ENCODE measurements at regions not wholly inside any gene's neighbourhood (a gene's known extent, or its start where the extent isn't known, plus 50 kb on each side); places are given as distances from the start of the nearest gene placed in this dataset.

DNA sequence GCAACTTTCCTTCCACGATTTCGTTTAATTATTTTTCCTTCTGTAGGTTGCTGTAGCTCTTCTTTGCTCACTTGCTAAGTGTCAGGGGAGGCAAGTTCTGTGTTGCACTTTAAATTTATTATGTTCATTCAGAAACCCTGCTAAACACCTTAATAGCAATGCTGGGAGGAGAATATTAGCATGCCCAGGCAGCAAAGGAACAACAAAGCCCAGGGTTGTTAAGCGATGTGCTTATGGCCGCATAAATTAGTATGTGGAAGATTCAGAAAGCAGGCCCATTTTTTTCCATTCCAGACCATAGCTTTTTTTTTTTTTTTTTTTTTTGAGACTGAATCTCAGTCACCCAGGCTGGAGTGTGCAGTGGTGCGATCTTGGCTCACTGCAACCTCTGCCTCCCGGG is 151.3 kb downstream of the BACH1 start:
- no peak overlapping the region for H3K4me3 ChIP-seq (ENCODE audit: low read depth, low read length)
- no peak for DNase-seq (ENCODE audit: low read depth)
- TF ChIP-seq, protein P1, sequence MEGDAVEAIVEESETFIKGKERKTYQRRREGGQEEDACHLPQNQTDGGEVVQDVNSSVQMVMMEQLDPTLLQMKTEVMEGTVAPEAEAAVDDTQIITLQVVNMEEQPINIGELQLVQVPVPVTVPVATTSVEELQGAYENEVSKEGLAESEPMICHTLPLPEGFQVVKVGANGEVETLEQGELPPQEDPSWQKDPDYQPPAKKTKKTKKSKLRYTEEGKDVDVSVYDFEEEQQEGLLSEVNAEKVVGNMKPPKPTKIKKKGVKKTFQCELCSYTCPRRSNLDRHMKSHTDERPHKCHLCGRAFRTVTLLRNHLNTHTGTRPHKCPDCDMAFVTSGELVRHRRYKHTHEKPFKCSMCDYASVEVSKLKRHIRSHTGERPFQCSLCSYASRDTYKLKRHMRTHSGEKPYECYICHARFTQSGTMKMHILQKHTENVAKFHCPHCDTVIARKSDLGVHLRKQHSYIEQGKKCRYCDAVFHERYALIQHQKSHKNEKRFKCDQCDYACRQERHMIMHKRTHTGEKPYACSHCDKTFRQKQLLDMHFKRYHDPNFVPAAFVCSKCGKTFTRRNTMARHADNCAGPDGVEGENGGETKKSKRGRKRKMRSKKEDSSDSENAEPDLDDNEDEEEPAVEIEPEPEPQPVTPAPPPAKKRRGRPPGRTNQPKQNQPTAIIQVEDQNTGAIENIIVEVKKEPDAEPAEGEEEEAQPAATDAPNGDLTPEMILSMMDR (IDR thresholded peaks at IDR 0.05; ENCODE audit: insufficient read depth, low read length), result no peak

DNA sequence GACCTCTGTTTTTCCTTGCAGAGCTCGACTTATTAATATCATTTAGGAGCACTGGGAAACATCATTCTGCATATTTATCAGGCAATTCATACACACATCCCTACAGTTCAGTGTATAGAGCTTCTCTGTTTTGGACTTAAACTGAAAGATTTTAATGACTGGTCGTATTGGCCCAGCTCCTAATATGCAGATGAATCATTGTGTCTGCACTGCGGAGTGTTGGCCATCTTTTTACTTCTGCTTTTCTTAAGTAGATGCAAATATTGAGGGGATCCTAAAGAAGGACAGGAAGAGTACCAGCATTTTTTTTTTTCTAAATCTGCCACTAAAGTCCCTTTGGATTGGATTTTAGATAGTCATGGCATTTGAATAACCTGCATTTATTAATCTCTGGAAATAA is 154.8 kb downstream of the BACH1 start:
- TF ChIP-seq, protein P1 (IDR thresholded peaks at IDR 0.05; ENCODE audit: insufficient read depth, low read length), result no peak
- H3K4me3 ChIP-seq (ENCODE audit: low read depth, low read length), result no peak overlapping the region
- DNase-seq (ENCODE audit: low read depth), result no peak

DNA sequence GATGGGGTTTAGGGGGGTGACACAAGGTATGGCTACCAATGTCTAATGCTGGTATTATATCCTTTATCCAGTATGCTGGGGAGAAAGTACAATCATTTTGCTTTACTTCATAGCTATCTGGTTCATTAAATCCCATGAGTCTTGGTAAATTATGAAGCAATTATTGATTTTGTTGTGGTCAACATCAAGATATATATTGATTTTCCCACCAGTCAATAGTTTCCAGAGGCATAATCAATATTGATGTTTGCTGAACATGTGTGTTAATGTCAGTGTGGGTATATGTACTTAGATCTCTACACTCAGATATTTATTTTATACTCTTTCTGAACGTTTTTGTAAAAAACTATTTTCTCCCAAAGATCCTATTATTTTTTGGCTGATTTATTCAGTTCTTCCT is 155.5 kb downstream of the BACH1 start:
- TF ChIP-seq, protein P1 (IDR thresholded peaks at IDR 0.05; ENCODE audit: insufficient read depth, low read length), result no peak
- no peak for DNase-seq (ENCODE audit: low read depth)
- no peak overlapping the region for H3K4me3 ChIP-seq (ENCODE audit: low read depth, low read length)

DNA sequence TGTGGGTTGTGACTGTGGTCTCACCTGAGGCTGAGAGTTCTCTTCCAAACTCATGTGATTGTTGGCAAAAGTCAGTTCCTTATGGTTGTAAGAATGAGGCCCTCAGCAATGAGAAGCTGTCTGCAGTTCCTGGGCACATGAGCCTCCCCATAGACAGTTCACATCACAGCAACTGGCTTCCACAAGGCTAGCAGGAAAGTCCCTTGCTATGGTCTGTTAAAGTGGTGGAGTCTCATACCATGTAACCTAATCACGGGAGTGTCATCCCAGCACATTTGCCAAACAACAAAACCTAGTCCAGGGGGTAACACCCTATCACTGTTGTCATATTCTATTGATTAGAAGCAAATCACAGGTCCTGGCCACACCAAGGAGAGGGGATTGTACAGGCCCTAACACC is 163.8 kb downstream of the BACH1 start:
- DNase-seq (ENCODE audit: low read depth), result no peak
- H3K4me3 ChIP-seq (ENCODE audit: low read depth, low read length), result no peak overlapping the region
- TF ChIP-seq, protein P1 (IDR thresholded peaks at IDR 0.05; ENCODE audit: insufficient read depth, low read length), result no peak

DNA sequence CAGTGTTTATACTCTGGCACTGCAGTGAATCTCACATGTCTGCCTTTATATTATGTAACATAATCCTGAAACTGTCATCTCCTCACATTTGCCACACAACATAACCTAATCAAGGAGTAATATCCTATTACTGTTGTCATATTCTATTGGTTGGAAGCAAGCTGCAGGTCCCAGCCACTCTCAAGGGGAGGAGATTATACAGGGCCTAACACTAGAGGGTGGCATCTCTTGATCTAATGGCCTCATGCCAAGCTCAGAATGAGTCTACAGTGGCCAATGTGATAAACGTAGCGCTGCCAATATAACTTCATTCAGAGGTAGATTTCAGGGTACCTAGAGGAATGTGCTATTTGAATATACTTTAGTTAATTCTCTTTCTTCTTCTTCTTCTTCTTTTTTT is 166.8 kb downstream of the BACH1 start:
- TF ChIP-seq, protein P1 (IDR thresholded peaks at IDR 0.05; ENCODE audit: insufficient read depth, low read length), result no peak
- DNase-seq (ENCODE audit: low read depth), result no peak
- no peak overlapping the region for H3K4me3 ChIP-seq (ENCODE audit: low read depth, low read length)

DNA sequence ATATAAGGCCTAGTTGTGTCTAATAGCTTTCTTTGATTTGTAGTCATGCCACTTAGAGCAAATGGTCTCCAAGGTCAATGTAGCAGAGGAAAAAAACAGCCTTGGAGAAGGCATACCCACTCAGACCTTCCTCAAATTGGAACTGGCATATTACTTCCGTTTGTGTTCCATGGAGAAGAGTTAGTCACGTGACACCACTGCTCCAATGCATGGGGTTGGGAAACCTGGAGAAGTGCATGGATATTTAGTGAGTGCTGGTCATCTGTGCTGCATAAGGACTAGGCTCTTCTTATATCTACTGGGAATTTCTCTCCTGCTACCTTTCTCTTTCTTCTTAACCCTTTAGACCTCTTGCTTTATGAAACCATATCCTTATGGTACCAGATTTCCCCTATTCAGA is 167.8 kb downstream of the BACH1 start:
- TF ChIP-seq, protein P1 (IDR thresholded peaks at IDR 0.05; ENCODE audit: insufficient read depth, low read length), result no peak
- H3K4me3 ChIP-seq (ENCODE audit: low read depth, low read length), result no peak overlapping the region
- DNase-seq (ENCODE audit: low read depth), result no peak

DNA sequence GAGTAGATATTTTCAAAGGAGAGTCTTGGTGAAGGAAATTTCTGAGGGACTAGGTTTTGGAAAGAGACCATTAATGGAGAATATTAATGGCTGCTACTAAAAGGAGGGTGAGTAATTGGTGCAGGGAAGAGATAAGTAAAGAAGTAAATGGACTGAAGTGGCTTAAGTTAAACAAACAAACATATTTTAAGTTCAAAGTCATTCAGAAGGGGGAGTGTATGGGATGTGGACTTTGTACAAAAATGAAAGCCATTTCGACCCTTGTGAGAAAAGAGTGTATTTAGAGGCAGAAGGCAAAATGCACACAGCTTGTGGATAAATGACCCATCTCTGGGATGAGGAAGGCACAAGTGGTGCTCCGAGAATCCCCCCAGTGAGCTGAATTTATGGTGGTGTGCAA is 171.7 kb downstream of the BACH1 start:
- DNase-seq (ENCODE audit: low read depth), result no peak
- no peak overlapping the region for H3K4me3 ChIP-seq (ENCODE audit: low read depth, low read length)
- TF ChIP-seq, protein P1 (IDR thresholded peaks at IDR 0.05; ENCODE audit: insufficient read depth, low read length), result no peak
